ENCODE measurements at regions not wholly inside any gene's neighbourhood (a gene's known extent, or its start where the extent isn't known, plus 50 kb on each side); places are given as distances from the start of the nearest gene placed in this dataset.
A peak's percentile ranks its signal among the peaks of the same experiment; 100 is the strongest.
"Not testable (repeated sequence)": the region's sequence is repeated elsewhere in the genome, so short reads cannot be mapped to it uniquely, and the experiment has no call there.

- TF ChIP-seq, protein P1, sequence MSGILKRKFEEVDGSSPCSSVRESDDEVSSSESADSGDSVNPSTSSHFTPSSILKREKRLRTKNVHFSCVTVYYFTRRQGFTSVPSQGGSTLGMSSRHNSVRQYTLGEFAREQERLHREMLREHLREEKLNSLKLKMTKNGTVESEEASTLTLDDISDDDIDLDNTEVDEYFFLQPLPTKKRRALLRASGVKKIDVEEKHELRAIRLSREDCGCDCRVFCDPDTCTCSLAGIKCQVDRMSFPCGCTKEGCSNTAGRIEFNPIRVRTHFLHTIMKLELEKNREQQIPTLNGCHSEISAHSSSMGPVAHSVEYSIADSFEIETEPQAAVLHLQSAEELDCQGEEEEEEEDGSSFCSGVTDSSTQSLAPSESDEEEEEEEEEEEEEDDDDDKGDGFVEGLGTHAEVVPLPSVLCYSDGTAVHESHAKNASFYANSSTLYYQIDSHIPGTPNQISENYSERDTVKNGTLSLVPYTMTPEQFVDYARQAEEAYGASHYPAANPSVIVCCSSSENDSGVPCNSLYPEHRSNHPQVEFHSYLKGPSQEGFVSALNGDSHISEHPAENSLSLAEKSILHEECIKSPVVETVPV (CRISPR knock-in tag; IDR thresholded peaks at IDR 0.05), result no peak
- TF ChIP-seq POU6F1 (CRISPR knock-in tag; IDR thresholded peaks at IDR 0.05; ENCODE audit: borderline replicate concordance, low read depth), result no peak
- no peak for ATAC-seq
Observed at GRCh38 chr14:92223025-92223424, 99.9 kb upstream of the SLC24A4 start.

GRCh38 chr14:92224358-92224954 is 98.5 kb upstream of the SLC24A4 start:
- no peak for TF ChIP-seq ZC3H10 (CRISPR knock-in tag; IDR thresholded peaks at IDR 0.05)
- no peak for TF ChIP-seq ZFP3 (CRISPR knock-in tag; IDR thresholded peaks at IDR 0.05)
- no peak for TF ChIP-seq ZFP30 (CRISPR knock-in tag; IDR thresholded peaks at IDR 0.05)
- TF ChIP-seq, protein P2, sequence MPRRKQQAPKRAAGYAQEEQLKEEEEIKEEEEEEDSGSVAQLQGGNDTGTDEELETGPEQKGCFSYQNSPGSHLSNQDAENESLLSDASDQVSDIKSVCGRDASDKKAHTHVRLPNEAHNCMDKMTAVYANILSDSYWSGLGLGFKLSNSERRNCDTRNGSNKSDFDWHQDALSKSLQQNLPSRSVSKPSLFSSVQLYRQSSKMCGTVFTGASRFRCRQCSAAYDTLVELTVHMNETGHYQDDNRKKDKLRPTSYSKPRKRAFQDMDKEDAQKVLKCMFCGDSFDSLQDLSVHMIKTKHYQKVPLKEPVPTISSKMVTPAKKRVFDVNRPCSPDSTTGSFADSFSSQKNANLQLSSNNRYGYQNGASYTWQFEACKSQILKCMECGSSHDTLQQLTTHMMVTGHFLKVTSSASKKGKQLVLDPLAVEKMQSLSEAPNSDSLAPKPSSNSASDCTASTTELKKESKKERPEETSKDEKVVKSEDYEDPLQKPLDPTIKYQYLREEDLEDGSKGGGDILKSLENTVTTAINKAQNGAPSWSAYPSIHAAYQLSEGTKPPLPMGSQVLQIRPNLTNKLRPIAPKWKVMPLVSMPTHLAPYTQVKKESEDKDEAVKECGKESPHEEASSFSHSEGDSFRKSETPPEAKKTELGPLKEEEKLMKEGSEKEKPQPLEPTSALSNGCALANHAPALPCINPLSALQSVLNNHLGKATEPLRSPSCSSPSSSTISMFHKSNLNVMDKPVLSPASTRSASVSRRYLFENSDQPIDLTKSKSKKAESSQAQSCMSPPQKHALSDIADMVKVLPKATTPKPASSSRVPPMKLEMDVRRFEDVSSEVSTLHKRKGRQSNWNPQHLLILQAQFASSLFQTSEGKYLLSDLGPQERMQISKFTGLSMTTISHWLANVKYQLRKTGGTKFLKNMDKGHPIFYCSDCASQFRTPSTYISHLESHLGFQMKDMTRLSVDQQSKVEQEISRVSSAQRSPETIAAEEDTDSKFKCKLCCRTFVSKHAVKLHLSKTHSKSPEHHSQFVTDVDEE (CRISPR knock-in tag; IDR thresholded peaks at IDR 0.05), result no peak
- TF ChIP-seq BACH2 (CRISPR knock-in tag; IDR thresholded peaks at IDR 0.05; ENCODE audit: borderline replicate concordance), result no peak
- TF ChIP-seq ZNF8 (CRISPR knock-in tag; IDR thresholded peaks at IDR 0.05), result no peak
- no peak for TF ChIP-seq ISL1 (CRISPR knock-in tag; IDR thresholded peaks at IDR 0.05)
- peak; percentile 40; the same call in 2 of the 3 replicates for ATAC-seq

DNA sequence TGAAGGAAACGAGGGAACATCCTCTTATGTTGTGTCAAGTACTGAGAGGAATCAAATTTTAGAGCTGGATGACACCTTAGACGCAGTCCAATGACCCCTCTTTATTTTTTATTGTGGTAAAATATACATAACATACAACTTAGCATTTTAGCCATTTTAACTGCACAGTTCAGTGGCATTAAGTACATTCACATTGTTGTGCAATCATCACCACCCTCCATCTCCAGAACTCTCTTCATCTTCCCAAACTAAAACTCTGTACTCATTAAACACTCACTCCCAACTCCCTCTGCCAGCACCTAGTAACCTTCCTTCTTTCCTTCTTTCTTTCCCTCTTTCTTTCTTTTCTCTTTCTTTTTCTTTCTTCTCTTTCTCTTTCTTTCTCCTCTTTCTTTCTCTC is 97.2 kb upstream of the SLC24A4 start:
- no peak for TF ChIP-seq ZNF565 (CRISPR knock-in tag; conservative IDR thresholded peaks at IDR 0.05; ENCODE audit: low read depth)
- no peak for TF ChIP-seq TOX (CRISPR knock-in tag; IDR thresholded peaks at IDR 0.05; ENCODE audit: borderline replicate concordance)
- TF ChIP-seq GLIS3 (CRISPR knock-in tag; IDR thresholded peaks at IDR 0.05), result no peak
- TF ChIP-seq ISL1 (CRISPR knock-in tag; IDR thresholded peaks at IDR 0.05), result no peak
- no peak for TF ChIP-seq ZC3H10 (CRISPR knock-in tag; IDR thresholded peaks at IDR 0.05)
- no peak for TF ChIP-seq OSR1 (CRISPR knock-in tag; IDR thresholded peaks at IDR 0.05)
- TF ChIP-seq SNAI2 (CRISPR knock-in tag; IDR thresholded peaks at IDR 0.05), result no peak
- TF ChIP-seq ESRRG (CRISPR knock-in tag; IDR thresholded peaks at IDR 0.05), result no peak
- TF ChIP-seq, protein P1 (CRISPR knock-in tag; IDR thresholded peaks at IDR 0.05), result no peak
- TF ChIP-seq, protein P3, sequence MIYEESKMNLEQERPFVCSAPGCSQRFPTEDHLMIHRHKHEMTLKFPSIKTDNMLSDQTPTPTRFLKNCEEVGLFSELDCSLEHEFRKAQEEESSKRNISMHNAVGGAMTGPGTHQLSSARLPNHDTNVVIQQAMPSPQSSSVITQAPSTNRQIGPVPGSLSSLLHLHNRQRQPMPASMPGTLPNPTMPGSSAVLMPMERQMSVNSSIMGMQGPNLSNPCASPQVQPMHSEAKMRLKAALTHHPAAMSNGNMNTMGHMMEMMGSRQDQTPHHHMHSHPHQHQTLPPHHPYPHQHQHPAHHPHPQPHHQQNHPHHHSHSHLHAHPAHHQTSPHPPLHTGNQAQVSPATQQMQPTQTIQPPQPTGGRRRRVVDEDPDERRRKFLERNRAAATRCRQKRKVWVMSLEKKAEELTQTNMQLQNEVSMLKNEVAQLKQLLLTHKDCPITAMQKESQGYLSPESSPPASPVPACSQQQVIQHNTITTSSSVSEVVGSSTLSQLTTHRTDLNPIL (CRISPR knock-in tag; IDR thresholded peaks at IDR 0.05; ENCODE audit: low read depth), result no peak
- TF ChIP-seq TCF4 (CRISPR knock-in tag; IDR thresholded peaks at IDR 0.05; ENCODE audit: borderline replicate concordance), result no peak
- no peak for TF ChIP-seq ARNTL (CRISPR knock-in tag; IDR thresholded peaks at IDR 0.05; ENCODE audit: borderline replicate concordance, low read depth)
- no peak for TF ChIP-seq PATZ1 (CRISPR knock-in tag; IDR thresholded peaks at IDR 0.05; ENCODE audit: borderline replicate concordance)
- no peak for TF ChIP-seq ZNF70 (CRISPR knock-in tag; IDR thresholded peaks at IDR 0.05)
- no peak for TF ChIP-seq ZNF8 (CRISPR knock-in tag; IDR thresholded peaks at IDR 0.05)
- TF ChIP-seq ZFP3 (CRISPR knock-in tag; IDR thresholded peaks at IDR 0.05), result no peak
- no peak for TF ChIP-seq PPARA (CRISPR knock-in tag; IDR thresholded peaks at IDR 0.05; ENCODE audit: borderline replicate concordance)
- no peak for TF ChIP-seq CSDC2 (CRISPR knock-in tag; IDR thresholded peaks at IDR 0.05)
- ATAC-seq, result no peak

- not testable (repeated sequence) for ATAC-seq
Observed at GRCh38 chr14:92226166-92226565, 96.8 kb upstream of the SLC24A4 start.
